IMR-90 (cell line): ENCODE measurements at regions not wholly inside any gene's neighbourhood (a gene's known extent, or its start where the extent isn't known, plus 50 kb on each side); places are given as distances from the start of the nearest gene placed in this dataset.

Source experiments
- CEBPB ChIP-seq: IDR thresholded peaks from 2 replicates; pipeline ENCODE4 v1.6.1; 2012; ENCODE audit warnings: low read depth, low read length, improper control_type of control experiment
- CHD1 ChIP-seq: IDR thresholded peaks from 2 replicates; pipeline ENCODE4 v1.6.1; 2012; ENCODE audit warnings: low read depth, low read length, improper control_type of control experiment
- MXI1 ChIP-seq: IDR thresholded peaks from 2 replicates; pipeline ENCODE4 v1.6.1; 2012; ENCODE audit warnings: low read depth, mild to moderate bottlenecking, low read length, moderate library complexity, borderline replicate concordance
- POLR2A ChIP-seq: IDR thresholded peaks from 2 replicates; pipeline ENCODE4 v1.6.1; 2012; ENCODE audit warnings: mild to moderate bottlenecking, low read depth, low read length
- RAD21 ChIP-seq: IDR thresholded peaks from 2 replicates; pipeline ENCODE4 v1.6.1; 2012; ENCODE audit warnings: low read length, improper control_type of control experiment
- RFX5 ChIP-seq: IDR thresholded peaks from 2 replicates; pipeline ENCODE4 v1.8.0; 2012; ENCODE audit warnings: low read depth, mild to moderate bottlenecking, low read length, moderate library complexity
- SMC3 ChIP-seq: fragments of 150-350 bp; IDR thresholded peaks from 2 replicates; pipeline ENCODE4 v1.6.1; 2016; ENCODE audit warnings: low read depth, mild to moderate bottlenecking, antibody characterized with exemption, low read length, moderate library complexity
- TF ChIP-seq, protein P1 (sequence below): conservative IDR thresholded peaks from 2 replicates; pipeline ENCODE4 v1.5.1; 2012; ENCODE audit warnings: mild to moderate bottlenecking, low read depth, low read length, improper control_type of control experiment
- TF ChIP-seq, protein P2 (sequence below): fragments of 150-350 bp; IDR thresholded peaks from 2 replicates; pipeline ENCODE4 v1.6.1; 2017; ENCODE audit warnings: mild to moderate bottlenecking, antibody characterized with exemption, low read length, low read depth

DNA sequence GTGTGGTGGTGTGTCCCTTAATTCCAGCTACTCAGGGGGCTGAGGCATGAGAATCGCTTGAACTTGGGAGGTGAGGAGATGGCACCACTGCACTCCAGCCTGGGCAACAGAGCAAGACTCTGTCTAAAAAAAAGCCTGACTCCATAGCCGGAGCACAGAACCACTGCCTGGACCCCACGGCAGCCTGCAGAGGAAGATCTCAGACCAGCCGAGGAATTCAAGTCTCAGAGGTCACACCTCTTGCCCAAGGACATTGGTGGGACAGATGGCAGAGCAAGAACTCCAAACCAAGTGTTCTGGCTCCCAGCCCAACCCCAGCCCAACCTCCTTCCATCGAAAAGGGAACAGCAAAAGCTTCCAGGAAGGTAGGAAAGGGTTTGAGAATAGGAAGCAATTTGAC is 70.8 kb downstream of the SMIM20 start:
- TF ChIP-seq POLR2A: no peak
- no peak for TF ChIP-seq RFX5
- TF ChIP-seq, protein P1, sequence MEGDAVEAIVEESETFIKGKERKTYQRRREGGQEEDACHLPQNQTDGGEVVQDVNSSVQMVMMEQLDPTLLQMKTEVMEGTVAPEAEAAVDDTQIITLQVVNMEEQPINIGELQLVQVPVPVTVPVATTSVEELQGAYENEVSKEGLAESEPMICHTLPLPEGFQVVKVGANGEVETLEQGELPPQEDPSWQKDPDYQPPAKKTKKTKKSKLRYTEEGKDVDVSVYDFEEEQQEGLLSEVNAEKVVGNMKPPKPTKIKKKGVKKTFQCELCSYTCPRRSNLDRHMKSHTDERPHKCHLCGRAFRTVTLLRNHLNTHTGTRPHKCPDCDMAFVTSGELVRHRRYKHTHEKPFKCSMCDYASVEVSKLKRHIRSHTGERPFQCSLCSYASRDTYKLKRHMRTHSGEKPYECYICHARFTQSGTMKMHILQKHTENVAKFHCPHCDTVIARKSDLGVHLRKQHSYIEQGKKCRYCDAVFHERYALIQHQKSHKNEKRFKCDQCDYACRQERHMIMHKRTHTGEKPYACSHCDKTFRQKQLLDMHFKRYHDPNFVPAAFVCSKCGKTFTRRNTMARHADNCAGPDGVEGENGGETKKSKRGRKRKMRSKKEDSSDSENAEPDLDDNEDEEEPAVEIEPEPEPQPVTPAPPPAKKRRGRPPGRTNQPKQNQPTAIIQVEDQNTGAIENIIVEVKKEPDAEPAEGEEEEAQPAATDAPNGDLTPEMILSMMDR: no peak
- no peak for TF ChIP-seq SMC3
- TF ChIP-seq CHD1: no peak
- no peak for TF ChIP-seq MXI1
- TF ChIP-seq, protein P2, sequence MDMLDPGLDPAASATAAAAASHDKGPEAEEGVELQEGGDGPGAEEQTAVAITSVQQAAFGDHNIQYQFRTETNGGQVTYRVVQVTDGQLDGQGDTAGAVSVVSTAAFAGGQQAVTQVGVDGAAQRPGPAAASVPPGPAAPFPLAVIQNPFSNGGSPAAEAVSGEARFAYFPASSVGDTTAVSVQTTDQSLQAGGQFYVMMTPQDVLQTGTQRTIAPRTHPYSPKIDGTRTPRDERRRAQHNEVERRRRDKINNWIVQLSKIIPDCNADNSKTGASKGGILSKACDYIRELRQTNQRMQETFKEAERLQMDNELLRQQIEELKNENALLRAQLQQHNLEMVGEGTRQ: no peak
- TF ChIP-seq RAD21: no peak
- TF ChIP-seq CEBPB: no peak
